ENCODE measurements at regions not wholly inside any gene's neighbourhood (a gene's known extent, or its start where the extent isn't known, plus 50 kb on each side); places are given as distances from the start of the nearest gene placed in this dataset.

DNA sequence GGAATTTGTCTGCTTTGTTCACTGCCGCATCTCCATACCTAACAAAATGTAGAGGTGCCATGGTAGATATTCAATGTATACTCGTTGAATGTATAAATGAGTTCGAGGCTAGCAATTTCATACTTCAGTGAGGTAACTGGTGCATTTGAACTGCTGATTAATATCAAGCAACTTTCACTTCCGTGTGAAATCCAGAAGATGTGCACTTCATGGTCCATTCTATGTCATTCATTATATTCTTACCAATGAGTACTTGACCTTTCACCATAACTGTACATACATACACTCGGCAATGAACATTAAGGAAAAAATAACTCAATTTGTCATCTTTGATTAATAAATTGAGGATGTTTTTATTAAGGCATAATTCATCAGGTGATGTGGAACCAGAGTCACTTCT is 598.5 kb downstream of the ZNF385D start:
- Histone ChIP-seq H3K27ac (ENCODE audit: low read depth in 2 of 2, low read length in 2 of 2) (no peak overlapping the region), H3K36me3 (ENCODE audit: control insufficient read depth in 2 of 3, insufficient read depth in 3 of 3, low read length in 3 of 3) (no peaks in the 10 kb centered on the region), H3K9ac (ENCODE audit: low read length in 3 of 3) (no peak overlapping the region), H3K4me1 (ENCODE audit: control insufficient read depth in 2 of 3, insufficient read depth in 2 of 3, low read depth in 1 of 3, low read length in 3 of 3) (no peaks in the 10 kb centered on the region), H3K27me3 (ENCODE audit: control insufficient read depth, insufficient read depth, low read length) (no peaks in the 10 kb centered on the region), H3K9me3 (ENCODE audit: control insufficient read depth in 2 of 3, insufficient read depth in 1 of 3, low read length in 3 of 3) (no peaks in the 10 kb centered on the region), H3K4me3 (ENCODE audit: low read length in 3 of 3) (no peak overlapping the region)
- intact Hi-C loops (cut with DNase I): no loop called here
- DNase-seq (no peak), FAIRE-seq (no peak)
- TF ChIP-seq, protein P1, sequence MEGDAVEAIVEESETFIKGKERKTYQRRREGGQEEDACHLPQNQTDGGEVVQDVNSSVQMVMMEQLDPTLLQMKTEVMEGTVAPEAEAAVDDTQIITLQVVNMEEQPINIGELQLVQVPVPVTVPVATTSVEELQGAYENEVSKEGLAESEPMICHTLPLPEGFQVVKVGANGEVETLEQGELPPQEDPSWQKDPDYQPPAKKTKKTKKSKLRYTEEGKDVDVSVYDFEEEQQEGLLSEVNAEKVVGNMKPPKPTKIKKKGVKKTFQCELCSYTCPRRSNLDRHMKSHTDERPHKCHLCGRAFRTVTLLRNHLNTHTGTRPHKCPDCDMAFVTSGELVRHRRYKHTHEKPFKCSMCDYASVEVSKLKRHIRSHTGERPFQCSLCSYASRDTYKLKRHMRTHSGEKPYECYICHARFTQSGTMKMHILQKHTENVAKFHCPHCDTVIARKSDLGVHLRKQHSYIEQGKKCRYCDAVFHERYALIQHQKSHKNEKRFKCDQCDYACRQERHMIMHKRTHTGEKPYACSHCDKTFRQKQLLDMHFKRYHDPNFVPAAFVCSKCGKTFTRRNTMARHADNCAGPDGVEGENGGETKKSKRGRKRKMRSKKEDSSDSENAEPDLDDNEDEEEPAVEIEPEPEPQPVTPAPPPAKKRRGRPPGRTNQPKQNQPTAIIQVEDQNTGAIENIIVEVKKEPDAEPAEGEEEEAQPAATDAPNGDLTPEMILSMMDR (IDR thresholded peaks at IDR 0.05; ENCODE audit: borderline replicate concordance, extremely low read depth, insufficient read depth): no peak

DNA sequence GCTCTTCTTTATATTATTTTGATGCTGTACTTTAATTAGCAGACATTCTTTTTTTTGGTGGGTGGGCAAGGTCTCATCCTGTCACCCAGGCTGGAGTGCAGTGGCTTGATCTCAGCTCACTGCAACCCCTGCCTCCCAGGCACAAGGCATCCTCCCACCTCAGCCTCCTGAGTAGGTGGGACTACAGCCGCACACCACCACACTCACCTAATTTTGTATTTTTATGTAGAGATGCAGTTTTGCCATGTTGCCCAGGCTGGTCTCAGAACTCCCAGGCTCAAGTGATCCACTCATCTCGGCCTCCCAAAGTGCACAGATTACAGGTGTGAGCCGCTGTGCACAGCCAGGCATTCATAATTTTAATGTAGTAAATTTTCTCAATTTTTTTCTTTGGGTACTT is 608.1 kb downstream of the ZNF385D start:
- Histone ChIP-seq H3K4me3 (ENCODE audit: low read length in 3 of 3) (no peak overlapping the region), H3K27me3 (ENCODE audit: control insufficient read depth, insufficient read depth, low read length) (no peaks in the 10 kb centered on the region), H3K4me1 (ENCODE audit: control insufficient read depth in 2 of 3, insufficient read depth in 2 of 3, low read depth in 1 of 3, low read length in 3 of 3) (no peaks in the 10 kb centered on the region), H3K27ac (ENCODE audit: low read depth in 2 of 2, low read length in 2 of 2) (no peak overlapping the region), H3K9me3 (ENCODE audit: control insufficient read depth in 2 of 3, insufficient read depth in 1 of 3, low read length in 3 of 3) (no peaks in the 10 kb centered on the region), H3K9ac (ENCODE audit: low read length in 3 of 3) (no peak overlapping the region), H3K36me3 (ENCODE audit: control insufficient read depth in 2 of 3, insufficient read depth in 3 of 3, low read length in 3 of 3) (no peaks in the 10 kb centered on the region)
- FAIRE-seq: no peak
- DNase-seq: peak in 3 of 5 donors; percentile 12 to 25 (median 20)
- intact Hi-C loops (cut with DNase I): no loop called here
- TF ChIP-seq, protein P1 (IDR thresholded peaks at IDR 0.05; ENCODE audit: borderline replicate concordance, extremely low read depth, insufficient read depth): no peak

DNA sequence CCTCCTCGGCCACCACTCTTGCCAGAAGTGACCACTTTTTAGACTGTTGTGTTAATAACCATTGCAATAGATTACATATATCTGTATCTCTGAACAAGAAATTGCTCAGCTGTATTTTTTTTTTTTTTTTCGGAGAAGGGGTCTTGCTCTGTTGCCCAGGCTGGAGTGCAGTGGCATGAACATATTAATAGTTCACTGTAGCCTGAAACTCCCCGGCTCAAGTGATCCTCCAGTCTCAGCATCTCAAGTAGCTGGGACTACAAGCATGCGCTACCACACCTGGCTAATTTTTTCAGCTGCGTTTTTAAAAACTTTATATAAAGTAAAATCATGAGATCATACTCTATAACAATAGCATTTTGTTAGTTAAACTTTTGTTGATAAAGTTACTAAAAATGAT is 609.0 kb downstream of the ZNF385D start:
- no peak for FAIRE-seq
- Histone ChIP-seq H3K4me1 (ENCODE audit: control insufficient read depth in 2 of 3, insufficient read depth in 2 of 3, low read depth in 1 of 3, low read length in 3 of 3) (no peaks in the 10 kb centered on the region), H3K36me3 (ENCODE audit: control insufficient read depth in 2 of 3, insufficient read depth in 3 of 3, low read length in 3 of 3) (no peaks in the 10 kb centered on the region), H3K27ac (ENCODE audit: low read depth in 2 of 2, low read length in 2 of 2) (no peak overlapping the region), H3K9me3 (ENCODE audit: control insufficient read depth in 2 of 3, insufficient read depth in 1 of 3, low read length in 3 of 3) (no peaks in the 10 kb centered on the region), H3K27me3 (ENCODE audit: control insufficient read depth, insufficient read depth, low read length) (no peaks in the 10 kb centered on the region), H3K4me3 (ENCODE audit: low read length in 3 of 3) (no peak overlapping the region), H3K9ac (ENCODE audit: low read length in 3 of 3) (no peak overlapping the region)
- no peak for DNase-seq
- intact Hi-C loops (cut with DNase I): no loop called here
- TF ChIP-seq, protein P1 (IDR thresholded peaks at IDR 0.05; ENCODE audit: borderline replicate concordance, extremely low read depth, insufficient read depth): no peak

- no peaks in the 10 kb centered on the region for H3K27me3 ChIP-seq (ENCODE audit: control insufficient read depth, insufficient read depth, low read length)
- FAIRE-seq: no peak
Observed at GRCh38 chr3:21140785-21141184, 610.2 kb downstream of the ZNF385D start.

More at GRCh38 chr3:21140785-21141184, 610.2 kb downstream of the ZNF385D start:
- intact Hi-C loops (cut with DNase I): no loop called here
- H3K36me3 ChIP-seq (ENCODE audit: control insufficient read depth in 2 of 3, insufficient read depth in 3 of 3, low read length in 3 of 3): no peaks in the 10 kb centered on the region
- no peaks in the 10 kb centered on the region for H3K4me1 ChIP-seq (ENCODE audit: control insufficient read depth in 2 of 3, insufficient read depth in 2 of 3, low read depth in 1 of 3, low read length in 3 of 3)
- no peak overlapping the region for H3K27ac ChIP-seq (ENCODE audit: low read depth in 2 of 2, low read length in 2 of 2)
- no peaks in the 10 kb centered on the region for H3K9me3 ChIP-seq (ENCODE audit: control insufficient read depth in 2 of 3, insufficient read depth in 1 of 3, low read length in 3 of 3)
- no peak overlapping the region for H3K4me3 ChIP-seq (ENCODE audit: low read length in 3 of 3)
- TF ChIP-seq, protein P1 (IDR thresholded peaks at IDR 0.05; ENCODE audit: borderline replicate concordance, extremely low read depth, insufficient read depth): no peak
- no peak for DNase-seq
- H3K9ac ChIP-seq (ENCODE audit: low read length in 3 of 3): no peak overlapping the region
